GM12865 (cell line): ENCODE measurements at regions not wholly inside any gene's neighbourhood (a gene's known extent, or its start where the extent isn't known, plus 50 kb on each side); places are given as distances from the start of the nearest gene placed in this dataset.

Experiments used
- DNase-seq: peaks from one replicate; pipeline ENCODE4 v3.0.0; 2010; ENCODE audit warnings: low read depth
- H3K4me3 ChIP-seq: 2 replicates; pipeline ENCODE4 v1.5.1; 2011; ENCODE audit warnings: mild to moderate bottlenecking, low read depth, low read length, control low read depth
- TF ChIP-seq, protein P1 (sequence below): IDR thresholded peaks from 2 replicates; pipeline ENCODE4 v1.5.1; 2011; ENCODE audit warnings: low read length, control low read depth, low read depth, inconsistent platforms; ENCODE audit not compliant: insufficient read depth; ENCODE audit errors: missing control alignments

DNA sequence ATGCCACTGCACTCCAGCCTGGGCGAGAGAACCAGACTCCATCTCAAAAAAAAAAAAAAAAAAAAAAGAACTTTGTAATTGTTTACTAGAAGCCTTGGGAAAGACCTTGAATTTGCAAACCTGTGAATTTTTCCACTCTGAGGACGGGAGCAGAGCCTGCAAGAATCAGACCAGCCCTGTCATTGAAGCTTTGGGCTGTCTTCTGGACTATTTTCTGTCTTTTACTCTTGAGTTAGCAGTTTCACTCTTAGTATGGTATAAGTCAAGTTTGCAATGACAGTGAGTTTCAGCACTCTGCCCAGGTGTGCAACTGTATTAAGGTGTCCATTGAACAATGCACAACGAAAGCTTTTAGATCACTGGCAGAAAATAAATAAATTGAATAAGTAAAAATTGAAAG is 81.4 kb upstream of the KRAS start:
- no peak overlapping the region for H3K4me3 ChIP-seq
- DNase-seq: peak; percentile 64
- TF ChIP-seq, protein P1, sequence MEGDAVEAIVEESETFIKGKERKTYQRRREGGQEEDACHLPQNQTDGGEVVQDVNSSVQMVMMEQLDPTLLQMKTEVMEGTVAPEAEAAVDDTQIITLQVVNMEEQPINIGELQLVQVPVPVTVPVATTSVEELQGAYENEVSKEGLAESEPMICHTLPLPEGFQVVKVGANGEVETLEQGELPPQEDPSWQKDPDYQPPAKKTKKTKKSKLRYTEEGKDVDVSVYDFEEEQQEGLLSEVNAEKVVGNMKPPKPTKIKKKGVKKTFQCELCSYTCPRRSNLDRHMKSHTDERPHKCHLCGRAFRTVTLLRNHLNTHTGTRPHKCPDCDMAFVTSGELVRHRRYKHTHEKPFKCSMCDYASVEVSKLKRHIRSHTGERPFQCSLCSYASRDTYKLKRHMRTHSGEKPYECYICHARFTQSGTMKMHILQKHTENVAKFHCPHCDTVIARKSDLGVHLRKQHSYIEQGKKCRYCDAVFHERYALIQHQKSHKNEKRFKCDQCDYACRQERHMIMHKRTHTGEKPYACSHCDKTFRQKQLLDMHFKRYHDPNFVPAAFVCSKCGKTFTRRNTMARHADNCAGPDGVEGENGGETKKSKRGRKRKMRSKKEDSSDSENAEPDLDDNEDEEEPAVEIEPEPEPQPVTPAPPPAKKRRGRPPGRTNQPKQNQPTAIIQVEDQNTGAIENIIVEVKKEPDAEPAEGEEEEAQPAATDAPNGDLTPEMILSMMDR: no peak

DNA sequence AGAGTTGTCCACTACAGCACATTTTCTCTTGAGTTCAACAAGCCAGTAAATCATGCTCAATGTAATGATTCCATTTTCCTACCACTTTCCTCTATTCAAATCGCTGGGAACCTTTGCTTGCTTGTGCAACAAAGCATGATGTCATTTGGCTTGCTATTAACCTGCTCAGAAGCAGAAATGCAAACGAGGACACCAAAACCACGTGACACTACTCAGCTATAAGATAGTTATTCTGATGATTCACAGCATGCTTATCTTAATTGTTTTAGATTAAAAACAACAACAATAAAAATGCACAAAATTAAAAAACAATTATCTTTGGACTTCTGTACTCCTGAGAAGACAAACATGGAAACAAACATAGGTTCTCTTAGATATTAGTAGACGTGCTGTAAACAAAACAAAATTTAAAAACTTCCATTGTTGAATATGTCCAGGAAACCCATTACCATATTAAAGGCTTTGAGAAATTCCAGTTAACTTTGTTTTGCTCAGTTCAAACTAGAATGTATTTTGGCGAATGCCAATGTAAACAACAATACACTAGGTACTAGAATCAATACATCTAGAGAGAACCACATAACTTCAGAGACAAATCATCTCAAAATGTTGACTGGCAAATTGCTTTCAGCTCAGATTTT is 77.5 kb upstream of the KRAS start:
- no peak overlapping the region for H3K4me3 ChIP-seq
- TF ChIP-seq, protein P1: no peak
- no peak for DNase-seq

- TF ChIP-seq, protein P1: no peak
- DNase-seq: no peak
- no peak overlapping the region for H3K4me3 ChIP-seq
Observed at GRCh38 chr12:25327321-25327720, 76.6 kb upstream of the KRAS start.

GRCh38 chr12:25326326-25326725 is 75.6 kb upstream of the KRAS start:
- TF ChIP-seq, protein P1: no peak
- H3K4me3 ChIP-seq: no peak overlapping the region
- no peak for DNase-seq

DNA sequence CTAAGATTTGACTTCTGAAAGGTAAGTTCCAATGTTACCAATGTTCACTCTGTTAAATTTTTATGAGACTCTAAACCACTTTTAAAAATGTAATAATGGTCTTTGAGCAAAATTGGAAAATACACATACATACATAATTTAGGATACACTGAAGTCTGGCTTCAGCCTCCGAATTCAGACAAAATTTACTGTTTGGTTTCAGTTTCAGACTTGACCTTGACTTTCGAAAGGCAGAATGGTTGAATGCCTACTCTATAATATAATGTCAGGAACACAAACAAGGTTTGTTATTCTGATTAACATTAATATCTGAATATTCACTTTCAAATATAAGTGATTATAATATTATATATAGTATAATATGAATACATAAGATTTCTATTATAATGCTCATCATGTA is 74.1 kb upstream of the KRAS start:
- no peak overlapping the region for H3K4me3 ChIP-seq
- peak; percentile 24 for DNase-seq
- TF ChIP-seq, protein P1: no peak

GRCh38 chr12:25323581-25323982 is 72.9 kb upstream of the KRAS start:
- H3K4me3 ChIP-seq: no peak overlapping the region
- DNase-seq: peak; percentile 45
- TF ChIP-seq, protein P1: no peak

DNA sequence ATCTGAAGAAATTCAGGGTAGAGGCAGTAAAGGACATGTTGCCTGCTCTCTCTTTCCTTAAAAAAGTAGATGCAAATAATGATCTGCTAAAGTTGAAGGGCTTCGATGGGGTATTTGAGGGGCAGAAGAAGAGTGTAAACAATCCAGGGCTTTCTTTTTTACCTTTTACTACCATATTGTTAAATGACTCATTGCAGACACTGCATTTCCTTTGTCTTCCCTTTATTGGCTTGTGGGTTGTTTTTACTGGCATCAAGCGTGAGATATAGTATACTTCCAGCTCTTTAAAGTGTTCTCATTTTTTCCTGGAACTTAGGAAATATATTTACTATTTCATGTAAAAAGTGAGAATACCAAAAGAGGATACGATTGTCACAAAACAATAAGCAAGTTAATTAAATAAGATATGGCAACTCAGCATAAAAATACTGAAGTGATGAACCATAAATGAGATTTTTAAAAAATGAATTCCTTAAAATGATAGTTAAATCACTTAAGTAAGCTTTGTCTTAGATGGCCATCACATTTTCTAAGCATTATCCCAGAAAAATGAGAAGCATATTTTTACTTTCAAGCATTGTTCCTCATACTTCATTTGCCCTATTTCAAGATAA is 72.3 kb upstream of the KRAS start:
- TF ChIP-seq, protein P1: no peak
- H3K4me3 ChIP-seq: no peak overlapping the region
- DNase-seq: no peak
